Lower leg skin (tissue), 3 donors: ENCODE measurements at regions not wholly inside any gene's neighbourhood (a gene's known extent, or its start where the extent isn't known, plus 50 kb on each side); places are given as distances from the start of the nearest gene placed in this dataset.

ENCODE experiments used
- POLR2A ChIP-seq, 2 donors: fragments of 450-650 bp; IDR thresholded peaks; one replicate each; pipeline ENCODE4 v1.6.1; 2016 to 2017; ENCODE audit warnings: antibody characterized with exemption in 2 of 2, mild to moderate bottlenecking in 1 of 2, moderate library complexity in 1 of 2
- TF ChIP-seq, protein P1 (sequence below), 3 donors: fragments of 450-650 bp; IDR thresholded peaks; one replicate each; pipeline ENCODE4 v1.5.1; 2016; ENCODE audit warnings: antibody characterized with exemption in 3 of 3, mild to moderate bottlenecking in 3 of 3, moderate library complexity in 2 of 3

DNA sequence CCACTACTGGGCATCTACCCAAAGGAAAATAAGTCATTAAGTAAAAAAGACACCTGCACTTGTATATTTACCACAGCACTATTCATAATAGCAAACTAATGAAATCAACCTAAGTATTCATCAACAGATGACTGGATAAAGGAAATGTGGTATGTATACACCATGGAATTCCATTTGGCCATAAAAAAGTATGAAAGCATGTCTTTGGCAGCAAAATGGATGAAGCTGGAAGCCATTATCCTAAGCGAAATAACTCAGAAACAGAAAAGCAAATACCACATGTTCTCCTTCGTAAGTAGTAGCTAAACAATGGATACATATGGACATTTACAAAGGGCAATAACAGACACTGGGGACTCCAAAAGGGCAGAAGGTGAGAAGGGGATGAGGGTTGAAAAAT lies 485.7 kb upstream of the BRINP3 start:
- no peak for TF ChIP-seq POLR2A (IDR thresholded peaks at IDR 0.05)
- TF ChIP-seq, protein P1, sequence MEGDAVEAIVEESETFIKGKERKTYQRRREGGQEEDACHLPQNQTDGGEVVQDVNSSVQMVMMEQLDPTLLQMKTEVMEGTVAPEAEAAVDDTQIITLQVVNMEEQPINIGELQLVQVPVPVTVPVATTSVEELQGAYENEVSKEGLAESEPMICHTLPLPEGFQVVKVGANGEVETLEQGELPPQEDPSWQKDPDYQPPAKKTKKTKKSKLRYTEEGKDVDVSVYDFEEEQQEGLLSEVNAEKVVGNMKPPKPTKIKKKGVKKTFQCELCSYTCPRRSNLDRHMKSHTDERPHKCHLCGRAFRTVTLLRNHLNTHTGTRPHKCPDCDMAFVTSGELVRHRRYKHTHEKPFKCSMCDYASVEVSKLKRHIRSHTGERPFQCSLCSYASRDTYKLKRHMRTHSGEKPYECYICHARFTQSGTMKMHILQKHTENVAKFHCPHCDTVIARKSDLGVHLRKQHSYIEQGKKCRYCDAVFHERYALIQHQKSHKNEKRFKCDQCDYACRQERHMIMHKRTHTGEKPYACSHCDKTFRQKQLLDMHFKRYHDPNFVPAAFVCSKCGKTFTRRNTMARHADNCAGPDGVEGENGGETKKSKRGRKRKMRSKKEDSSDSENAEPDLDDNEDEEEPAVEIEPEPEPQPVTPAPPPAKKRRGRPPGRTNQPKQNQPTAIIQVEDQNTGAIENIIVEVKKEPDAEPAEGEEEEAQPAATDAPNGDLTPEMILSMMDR (IDR thresholded peaks at IDR 0.05) = no peak
